ENCODE measurements at regions not wholly inside any gene's neighbourhood (a gene's known extent, or its start where the extent isn't known, plus 50 kb on each side); places are given as distances from the start of the nearest gene placed in this dataset.

DNA sequence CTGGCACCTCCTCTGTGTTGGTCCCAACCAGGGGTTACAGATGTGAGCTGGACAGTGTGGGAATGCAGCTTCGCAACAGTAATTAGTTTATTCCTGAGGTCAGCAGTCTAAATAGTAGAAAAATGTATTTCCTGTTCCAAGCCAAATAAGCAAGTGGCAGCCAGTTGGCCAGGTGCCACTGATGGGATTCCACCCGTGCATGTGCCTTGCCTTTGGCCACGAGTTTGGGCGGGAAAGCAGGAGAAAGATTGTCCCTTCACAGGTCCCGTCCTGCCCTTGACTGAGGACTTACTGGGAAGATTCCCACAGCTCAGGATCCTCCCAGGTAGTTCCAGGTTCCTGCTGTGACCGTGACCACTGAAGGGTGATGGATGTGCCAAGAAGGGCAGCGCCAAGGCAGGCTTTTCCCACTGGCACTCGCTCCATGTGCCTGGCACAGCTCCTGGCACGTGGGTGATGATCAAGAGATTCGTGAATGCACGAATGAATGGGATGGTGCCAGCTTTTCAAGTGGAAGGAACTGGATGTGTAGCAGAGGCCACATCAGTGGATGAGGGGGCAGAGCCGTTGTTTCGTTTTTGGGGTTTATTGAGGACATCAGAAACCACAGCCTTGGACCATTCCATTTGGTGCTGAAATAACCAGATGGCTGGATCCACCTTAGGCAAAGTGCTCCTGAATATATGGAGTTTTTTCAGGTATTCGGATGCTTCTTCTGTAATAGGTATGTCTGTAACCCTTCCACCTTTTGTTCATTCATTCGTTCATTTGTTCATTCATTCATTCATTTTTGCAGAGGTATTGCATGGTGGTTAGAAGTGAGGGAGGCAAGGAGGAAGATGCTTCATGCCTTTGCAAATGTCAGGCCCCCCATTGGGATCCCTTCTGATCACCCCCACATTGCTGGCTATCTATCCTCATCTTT, 62.4 kb upstream of the WNT4 start:
- H3K4me3 ChIP-seq (ENCODE audit: low read depth, low read length), result no peak overlapping the region
- DNase-seq (ENCODE audit: low read depth), result peak; percentile 6
- TF ChIP-seq, protein P1, sequence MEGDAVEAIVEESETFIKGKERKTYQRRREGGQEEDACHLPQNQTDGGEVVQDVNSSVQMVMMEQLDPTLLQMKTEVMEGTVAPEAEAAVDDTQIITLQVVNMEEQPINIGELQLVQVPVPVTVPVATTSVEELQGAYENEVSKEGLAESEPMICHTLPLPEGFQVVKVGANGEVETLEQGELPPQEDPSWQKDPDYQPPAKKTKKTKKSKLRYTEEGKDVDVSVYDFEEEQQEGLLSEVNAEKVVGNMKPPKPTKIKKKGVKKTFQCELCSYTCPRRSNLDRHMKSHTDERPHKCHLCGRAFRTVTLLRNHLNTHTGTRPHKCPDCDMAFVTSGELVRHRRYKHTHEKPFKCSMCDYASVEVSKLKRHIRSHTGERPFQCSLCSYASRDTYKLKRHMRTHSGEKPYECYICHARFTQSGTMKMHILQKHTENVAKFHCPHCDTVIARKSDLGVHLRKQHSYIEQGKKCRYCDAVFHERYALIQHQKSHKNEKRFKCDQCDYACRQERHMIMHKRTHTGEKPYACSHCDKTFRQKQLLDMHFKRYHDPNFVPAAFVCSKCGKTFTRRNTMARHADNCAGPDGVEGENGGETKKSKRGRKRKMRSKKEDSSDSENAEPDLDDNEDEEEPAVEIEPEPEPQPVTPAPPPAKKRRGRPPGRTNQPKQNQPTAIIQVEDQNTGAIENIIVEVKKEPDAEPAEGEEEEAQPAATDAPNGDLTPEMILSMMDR (IDR thresholded peaks at IDR 0.05; ENCODE audit: insufficient read depth, low read length), result no peak

- no peak overlapping the region for H3K4me3 ChIP-seq (ENCODE audit: low read depth, low read length)
- DNase-seq (ENCODE audit: low read depth), result no peak
- TF ChIP-seq, protein P1 (IDR thresholded peaks at IDR 0.05; ENCODE audit: insufficient read depth, low read length), result no peak
These were observed 63.7 kb upstream of the WNT4 start for GRCh38 chr1:22206551-22207125.

DNA sequence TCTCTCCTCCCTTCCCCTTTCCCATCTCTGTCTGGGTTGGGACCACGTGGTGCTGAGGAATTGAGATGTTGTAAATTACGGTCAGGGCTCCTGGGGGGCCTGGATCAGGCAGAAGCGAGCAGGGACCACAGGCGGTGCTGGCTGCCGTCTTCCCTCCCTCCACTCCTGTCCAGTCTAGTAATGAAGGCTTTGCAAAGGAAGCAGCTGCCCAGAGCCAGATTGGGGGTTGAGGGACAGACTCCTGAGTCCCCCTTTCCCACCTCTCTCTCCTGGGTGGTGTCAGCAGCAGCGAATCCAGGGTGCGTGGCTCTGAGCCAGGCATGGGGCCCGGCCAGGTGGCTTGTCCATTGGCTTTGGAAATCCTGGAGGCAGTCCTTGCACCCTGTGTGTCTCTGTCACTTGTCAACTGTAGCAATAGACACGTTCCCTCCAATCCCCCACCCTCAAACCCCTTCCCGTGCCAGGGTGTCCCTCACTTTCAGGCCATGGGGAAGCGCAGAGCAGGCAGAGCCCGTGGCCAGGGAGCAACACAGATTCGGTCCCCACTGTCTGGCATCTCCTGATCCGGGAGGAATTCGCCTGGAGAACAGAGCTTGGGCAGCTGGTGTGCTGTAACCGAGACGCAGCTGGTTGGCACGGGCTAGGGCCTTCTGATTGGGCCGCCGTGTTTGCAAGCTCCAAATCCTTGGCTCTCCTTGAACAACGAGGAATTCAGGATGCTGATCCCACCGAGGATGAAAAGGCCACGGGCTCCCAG, 64.8 kb upstream of the WNT4 start:
- H3K4me3 ChIP-seq (ENCODE audit: low read depth, low read length), result no peak overlapping the region
- DNase-seq (ENCODE audit: low read depth), result no peak
- TF ChIP-seq, protein P1 (IDR thresholded peaks at IDR 0.05; ENCODE audit: insufficient read depth, low read length), result no peak

DNA sequence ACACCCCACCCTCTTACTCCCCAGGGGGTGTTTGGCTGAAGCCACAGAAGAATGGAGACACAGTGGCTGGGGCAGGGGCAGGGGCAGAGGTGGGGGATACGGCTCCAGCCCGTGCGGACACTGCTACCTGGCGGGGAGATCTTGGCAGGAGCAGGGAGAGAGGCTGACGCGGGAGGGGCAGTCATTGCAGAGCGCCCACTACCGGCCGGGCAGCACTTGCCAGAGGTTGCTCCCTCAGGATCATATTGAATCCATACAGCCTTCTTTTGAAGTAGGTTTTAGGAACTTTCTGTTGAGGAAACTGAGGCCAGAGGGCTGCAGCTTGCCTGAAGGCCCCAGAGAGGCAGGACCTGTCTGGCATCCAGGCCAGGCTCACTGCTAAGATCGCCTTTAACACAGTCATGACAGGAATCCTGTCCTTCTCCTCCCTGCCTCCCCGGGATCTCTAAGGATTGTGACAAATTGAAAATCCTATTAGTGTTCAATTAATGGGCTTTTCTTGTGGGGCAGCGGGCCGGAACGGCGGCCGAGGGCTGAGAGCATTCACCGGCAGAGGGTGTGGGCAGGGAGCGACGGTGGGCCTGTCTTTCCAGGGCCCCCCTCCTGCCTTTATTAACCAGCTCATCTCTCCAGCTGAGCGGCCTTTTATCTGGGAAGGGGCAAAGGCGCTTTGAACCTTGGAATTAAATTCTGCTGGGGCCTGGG, 65.5 kb upstream of the WNT4 start:
- no peak overlapping the region for H3K4me3 ChIP-seq (ENCODE audit: low read depth, low read length)
- TF ChIP-seq, protein P1 (IDR thresholded peaks at IDR 0.05; ENCODE audit: insufficient read depth, low read length), result no peak
- no peak for DNase-seq (ENCODE audit: low read depth)

DNA sequence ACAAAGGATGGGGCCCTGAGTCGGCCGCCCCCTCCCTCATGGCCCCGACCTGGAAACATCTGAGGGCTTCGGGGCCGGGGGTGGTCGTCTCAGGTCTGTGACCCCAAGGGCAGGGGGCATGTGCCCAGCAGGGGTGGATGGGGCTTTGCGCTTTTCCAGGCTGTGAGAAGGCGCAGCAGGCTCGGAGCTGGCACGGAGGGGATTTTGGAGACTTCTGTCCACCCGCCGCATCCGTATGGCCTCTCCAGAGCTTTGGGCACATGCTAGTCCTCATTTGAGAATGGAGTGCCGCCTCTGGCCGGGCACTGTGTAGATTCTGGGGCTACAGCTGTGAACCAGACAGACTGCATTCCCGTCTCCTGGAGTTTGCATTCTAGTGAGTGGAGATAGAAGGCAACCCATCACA, 66.1 kb upstream of the WNT4 start:
- no peak overlapping the region for H3K4me3 ChIP-seq (ENCODE audit: low read depth, low read length)
- TF ChIP-seq, protein P1 (IDR thresholded peaks at IDR 0.05; ENCODE audit: insufficient read depth, low read length), result no peak
- DNase-seq (ENCODE audit: low read depth), result no peak

DNA sequence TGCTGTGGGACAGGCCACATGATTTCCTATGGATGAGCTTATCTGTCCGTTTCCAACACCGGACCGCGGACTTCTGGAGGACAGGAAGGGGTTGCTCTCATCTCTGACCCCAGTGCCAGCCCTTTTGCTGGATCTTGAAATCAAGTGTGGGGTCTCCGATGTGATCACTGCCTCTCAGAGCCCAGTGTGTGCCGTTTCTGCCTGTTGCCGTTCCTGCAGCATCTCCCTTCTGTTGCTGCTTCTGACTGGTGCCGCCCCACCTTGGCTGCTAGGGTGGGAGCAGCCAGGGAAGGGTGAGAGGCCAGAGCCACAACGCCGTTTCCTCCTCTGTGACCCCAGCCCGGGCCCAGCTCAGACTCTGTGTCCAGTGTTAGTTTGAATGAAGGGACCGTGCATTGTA, 67.3 kb upstream of the WNT4 start:
- TF ChIP-seq, protein P1 (IDR thresholded peaks at IDR 0.05; ENCODE audit: insufficient read depth, low read length), result no peak

More for the DNA sequence above, 67.3 kb upstream of the WNT4 start:
- H3K4me3 ChIP-seq (ENCODE audit: low read depth, low read length), result no peak overlapping the region
- DNase-seq (ENCODE audit: low read depth), result no peak

Data from fibroblast of the aortic adventitia (primary cell).